Stimulated activated CD4-positive, alpha-beta T cell treated with anti-CD3 and anti-CD28 coated beads, TNF-alpha, amount 100 ng/mL, for 48 hours (primary cell): ENCODE measurements at regions not wholly inside any gene's neighbourhood (a gene's known extent, or its start where the extent isn't known, plus 50 kb on each side); places are given as distances from the start of the nearest gene placed in this dataset.

ENCODE experiments used
- DNase-seq, 3 donors: peaks; one replicate each; pipeline ENCODE4 v3.0.0-alpha.2; 2020; ENCODE audit warnings: low read depth in 3 of 3

- DNase-seq, result no peak
These were observed 191.4 kb upstream of the LRIG1 start for GRCh38 chr3:66692042-66692765.

DNA sequence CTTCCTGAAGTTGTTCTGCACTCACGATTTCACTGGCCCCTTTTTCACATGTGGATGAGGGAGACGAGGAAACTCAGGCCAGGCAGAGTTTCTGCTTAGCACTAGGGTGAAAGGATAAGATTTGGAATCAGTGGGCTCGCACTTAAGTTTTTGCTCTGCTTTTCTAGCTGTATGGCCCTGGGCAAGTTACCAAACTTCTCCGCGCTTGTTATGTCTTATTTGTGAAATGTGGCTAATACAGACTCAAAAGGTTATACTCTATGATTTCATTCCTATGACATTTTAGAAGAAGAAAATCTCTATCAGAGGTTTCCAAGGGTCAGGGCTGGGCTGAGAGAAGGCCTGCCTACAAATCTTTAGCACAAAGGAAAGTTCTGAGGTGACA is 191.9 kb upstream of the LRIG1 start:
- DNase-seq, result no peak

DNA sequence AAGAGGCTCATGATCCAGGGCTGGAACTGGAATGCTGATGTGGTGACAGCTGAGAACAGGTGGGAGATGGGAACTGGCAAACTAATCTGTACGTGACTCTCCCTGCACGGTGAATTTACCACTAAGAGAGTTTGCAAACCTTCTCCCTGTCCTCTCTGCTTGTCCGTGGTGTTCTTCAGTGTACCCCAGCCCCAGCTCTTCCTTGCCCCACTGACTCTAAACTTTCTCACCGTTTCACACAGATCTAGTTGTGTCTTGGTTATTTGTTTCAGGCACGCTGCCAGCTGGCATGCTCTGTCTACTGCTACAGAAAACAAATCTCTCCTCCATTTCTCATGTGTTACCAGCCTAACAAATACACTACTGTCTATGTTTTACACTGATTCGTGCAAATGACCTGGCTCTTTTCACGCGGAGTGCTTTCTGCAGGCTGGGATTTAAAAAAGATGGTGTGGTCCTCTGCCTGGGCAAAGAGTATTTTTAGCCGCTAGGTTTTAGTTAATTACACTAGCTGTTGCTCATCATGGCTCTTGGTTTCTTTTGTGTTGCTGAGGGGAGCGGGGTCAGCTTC is 192.7 kb upstream of the LRIG1 start:
- no peak for DNase-seq

GRCh38 chr3:66702126-66702525 is 201.3 kb upstream of the LRIG1 start:
- DNase-seq, result no peak

DNA sequence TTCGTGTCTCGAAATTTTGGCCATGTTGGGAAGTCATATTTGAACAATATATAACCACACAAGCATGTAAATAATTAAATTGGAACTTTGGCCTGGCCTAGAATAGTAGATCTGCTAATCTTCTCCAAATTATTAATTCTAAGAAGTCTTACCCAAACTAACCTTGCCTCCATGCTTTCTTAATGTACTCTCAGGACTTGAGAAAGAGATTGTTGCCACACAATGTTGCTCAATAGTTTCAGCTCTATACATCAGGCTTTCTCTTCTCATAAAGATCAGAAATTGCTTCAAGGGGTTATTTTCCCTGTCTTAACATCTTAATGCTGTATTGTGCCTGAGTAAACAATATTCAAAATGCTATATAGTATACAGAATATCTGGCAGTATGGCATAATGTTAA is 202.7 kb upstream of the LRIG1 start:
- no peak for DNase-seq

DNA sequence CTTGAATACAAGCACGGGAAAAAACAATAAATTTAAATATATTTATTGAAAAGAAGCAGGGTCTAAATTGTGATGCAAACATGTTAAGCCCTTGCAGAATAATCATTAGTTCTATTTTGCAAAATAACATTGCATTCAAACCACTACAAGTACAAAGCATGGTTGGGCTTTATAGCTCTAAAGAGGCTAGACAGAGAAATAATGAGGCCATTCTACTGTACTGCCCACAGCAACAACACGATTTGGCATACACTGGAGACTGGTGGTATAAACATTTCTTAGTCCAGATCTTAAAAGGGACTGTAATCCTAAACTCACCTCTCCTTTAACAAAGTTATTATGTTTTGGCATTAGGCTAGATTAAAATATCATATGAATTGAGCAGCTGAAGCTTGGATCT is 204.3 kb upstream of the LRIG1 start:
- DNase-seq, result no peak

DNA sequence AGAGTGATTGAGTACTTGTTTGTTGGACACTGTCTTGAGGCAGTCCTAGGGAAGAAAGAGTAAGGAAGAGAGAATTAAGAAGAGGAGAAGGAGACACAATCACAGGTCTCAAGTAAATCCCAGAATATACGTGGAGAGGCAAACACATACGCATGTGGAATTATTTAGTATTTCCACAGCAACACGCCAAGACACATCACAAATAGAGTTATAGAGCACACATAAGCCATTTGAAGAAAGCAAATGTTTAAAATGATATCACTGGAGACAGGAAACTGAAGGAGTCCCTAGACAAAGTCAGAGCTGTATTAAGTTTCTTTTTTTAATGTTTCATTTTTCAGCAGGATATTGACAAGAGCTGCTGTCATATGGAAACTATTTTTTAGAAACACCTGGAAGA is 206.1 kb upstream of the LRIG1 start:
- no peak for DNase-seq

- DNase-seq, result no peak
These were observed 208.7 kb upstream of the LRIG1 start for GRCh38 chr3:66709532-66709931.

DNA sequence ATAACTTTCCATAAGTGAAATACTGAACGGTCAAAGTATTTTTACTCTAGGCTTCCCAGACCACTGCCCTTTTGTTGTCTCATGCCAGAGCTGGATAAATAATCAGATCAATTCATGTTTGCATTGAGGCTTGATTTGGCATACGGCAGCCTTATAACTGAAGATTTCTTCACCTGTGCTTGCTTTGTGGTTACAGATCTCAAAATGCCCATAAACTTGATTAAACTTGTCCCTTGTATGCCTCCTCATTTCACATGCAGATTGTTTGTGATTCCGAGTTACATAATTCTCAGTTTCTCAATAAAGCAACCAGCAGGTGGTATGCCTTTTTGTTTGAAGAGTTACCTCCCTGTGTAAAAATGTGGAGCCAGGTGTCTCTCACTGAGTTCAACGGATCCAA is 211.4 kb upstream of the LRIG1 start:
- no peak for DNase-seq

GRCh38 chr3:66713921-66714320 is 213.1 kb upstream of the LRIG1 start:
- no peak for DNase-seq

GRCh38 chr3:66715806-66716205 is 215.0 kb upstream of the LRIG1 start:
- no peak for DNase-seq

- no peak for DNase-seq
These were observed 217.0 kb upstream of the LRIG1 start for GRCh38 chr3:66717806-66718205.

DNA sequence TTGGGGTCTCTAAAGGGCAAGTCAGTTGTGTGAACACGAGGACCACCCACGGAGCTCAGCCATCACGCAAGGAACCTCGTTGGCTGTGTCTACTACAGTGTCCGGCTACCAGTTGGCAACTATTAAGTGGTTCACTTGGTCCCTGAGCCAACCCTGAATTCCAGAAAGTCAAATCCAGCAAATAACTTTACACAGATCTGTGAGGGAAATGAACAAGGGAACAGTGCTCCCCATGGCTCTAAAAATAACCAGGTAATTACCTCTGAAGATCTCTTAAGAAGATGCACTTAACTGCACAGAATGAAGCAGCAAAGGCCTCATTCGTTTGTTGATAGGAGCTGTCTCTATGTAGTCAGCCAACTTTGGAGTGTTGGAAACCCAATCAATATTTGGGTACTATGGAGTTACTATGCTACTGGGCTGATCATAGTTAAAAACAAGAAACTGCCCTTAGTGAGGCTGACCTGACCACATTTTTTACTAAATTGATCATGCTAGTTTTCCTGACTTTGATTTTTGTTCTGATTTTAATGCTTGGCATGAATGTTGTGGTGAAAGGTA is 219.1 kb upstream of the LRIG1 start:
- no peak for DNase-seq

GRCh38 chr3:66720508-66720907 is 219.7 kb upstream of the LRIG1 start:
- DNase-seq, result no peak

GRCh38 chr3:66722675-66723074 is 221.9 kb upstream of the LRIG1 start:
- no peak for DNase-seq

GRCh38 chr3:66723231-66723630 is 222.4 kb upstream of the LRIG1 start:
- no peak for DNase-seq

DNA sequence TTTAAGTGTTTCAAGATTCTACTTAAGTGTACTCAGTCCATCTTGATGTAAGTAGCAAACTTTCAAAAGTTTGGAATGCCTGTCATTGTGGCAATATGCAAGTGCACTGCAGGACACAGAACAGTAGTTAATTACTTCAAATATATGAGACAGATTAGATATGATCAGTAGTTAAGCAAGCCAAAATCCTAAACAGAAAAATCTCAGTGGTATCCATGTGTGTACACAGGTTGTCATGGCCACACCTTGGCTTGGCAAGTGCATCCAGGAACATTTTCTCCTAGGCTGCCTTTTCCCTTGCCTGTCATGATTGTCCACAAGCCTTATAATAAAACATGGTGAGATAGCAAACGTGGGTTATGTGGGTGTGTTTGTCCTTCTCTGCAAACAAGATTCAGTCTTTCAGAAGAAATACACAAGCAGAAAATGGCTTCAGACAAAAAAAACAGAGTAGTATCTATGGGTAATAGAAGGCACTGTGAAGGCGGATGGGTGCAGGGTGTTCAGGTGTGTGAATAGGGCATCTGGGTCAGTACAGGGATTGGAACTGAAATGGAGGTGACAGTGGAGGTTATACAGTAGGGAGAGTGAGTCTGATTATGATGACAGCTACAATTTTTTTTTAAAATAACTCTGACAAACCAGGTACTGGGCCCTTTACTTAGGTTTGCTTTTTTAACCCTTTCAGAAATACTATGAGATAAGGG is 229.0 kb upstream of the LRIG1 start:
- no peak for DNase-seq

DNA sequence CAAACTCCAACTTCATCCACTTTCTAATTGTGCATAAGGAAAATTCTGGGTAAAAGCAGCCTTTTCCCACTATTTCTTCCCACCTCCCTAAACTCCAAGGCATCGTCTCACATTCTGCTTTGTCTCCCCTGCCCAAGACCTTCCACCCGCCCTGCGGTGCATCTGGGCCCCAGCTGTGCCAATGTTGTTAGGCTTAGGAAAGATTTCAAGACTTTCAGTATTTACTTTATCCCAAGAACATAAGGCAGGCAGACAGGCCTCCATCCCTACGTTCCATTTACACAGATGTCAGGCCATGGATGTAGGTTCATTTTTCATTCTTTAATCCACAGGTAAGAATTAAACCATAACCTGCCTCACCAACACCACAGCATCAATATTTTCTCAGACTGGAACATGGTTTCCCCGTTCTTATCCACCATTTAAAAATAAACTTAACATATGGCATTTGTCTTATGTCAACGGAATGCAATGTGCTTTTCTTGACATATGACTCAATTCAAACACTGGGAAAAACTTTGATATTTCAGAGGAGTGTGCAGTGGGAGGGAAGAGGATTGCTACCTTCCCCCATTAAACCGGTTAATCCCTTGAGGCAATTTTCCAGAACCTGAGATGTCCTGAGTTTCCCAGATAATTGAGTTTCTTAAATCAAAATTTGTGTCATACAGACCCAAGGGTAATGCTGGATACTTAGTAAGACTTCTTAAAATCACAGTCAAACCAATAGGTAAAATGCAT is 238.0 kb upstream of the LRIG1 start:
- no peak for DNase-seq

DNA sequence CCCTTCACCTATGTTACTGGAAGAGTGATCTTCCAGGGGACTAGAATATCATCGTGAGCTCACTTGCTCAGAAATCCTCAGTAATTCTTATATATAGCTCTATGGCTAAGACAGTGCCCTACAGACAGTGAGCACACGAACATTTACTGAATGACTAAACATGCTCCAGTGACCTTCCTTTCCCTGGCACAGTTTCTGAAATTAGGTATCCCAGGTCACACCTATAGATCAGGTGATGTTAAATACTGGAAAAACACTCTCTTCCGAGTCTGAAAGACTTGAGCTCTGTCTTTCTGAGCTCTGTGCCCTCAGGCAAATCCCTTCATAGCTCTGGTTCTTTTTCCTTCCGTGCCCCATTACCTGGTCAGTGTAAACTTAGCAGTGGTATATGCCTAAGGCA is 239.4 kb upstream of the LRIG1 start:
- DNase-seq, result no peak

- DNase-seq, result no peak
These were observed 243.7 kb upstream of the LRIG1 start for GRCh38 chr3:66744521-66744920.

DNA sequence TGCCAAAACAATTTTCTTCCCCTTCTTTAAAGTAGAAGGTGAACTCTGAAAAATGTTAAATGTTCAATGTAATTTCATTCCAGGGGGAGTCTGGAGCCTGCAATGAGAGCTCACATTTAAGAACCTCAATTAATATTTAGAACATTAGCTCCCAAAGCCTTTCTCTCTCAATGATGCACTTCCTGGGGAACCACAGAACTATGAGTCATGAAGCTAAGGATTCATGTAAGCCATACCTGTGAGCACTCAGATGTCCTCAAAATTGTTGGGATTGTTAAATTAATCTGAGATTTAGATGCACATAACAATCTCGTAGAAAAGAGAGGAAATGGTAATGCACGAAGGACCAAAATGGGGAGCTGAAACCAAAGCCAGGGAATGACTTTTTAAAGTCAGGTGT is 244.2 kb upstream of the LRIG1 start:
- no peak for DNase-seq

GRCh38 chr3:66747261-66747660 is 246.4 kb upstream of the LRIG1 start:
- DNase-seq, result no peak
